ENCODE measurements at regions not wholly inside any gene's neighbourhood (a gene's known extent, or its start where the extent isn't known, plus 50 kb on each side); places are given as distances from the start of the nearest gene placed in this dataset.

DNA sequence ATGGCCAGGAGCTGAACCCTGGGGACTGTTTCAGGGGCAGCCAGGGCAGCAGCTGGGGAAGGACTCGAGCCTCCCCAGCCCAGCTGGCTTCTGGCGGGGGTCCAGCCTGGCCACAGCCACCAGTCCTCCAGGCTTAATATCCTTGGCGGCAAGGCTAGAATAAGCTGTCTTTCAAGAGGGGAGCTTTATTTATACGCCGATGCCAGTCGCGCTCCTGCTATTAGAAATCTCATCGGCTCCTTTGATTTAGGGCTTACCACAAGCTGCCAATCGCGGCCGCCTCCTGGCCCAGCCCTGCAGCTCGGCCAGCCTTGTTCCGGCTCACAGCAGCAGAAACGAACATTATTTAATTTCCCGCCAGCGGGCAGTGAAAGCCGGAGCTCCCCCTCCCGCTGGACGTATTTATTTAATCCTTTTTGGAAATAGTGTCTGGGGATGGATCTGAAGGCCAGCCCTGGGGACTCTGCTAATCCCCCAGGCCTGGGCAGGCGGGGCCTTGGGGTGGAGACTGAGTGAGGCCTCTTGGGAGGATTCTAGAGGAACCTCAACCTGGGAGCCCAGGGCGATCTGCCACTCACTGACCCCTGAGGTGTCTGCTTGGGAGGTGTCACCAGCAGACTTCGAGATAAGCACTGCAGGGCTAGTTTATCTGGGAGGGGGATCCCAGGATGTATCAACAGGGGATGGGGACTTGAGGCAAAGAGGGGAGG is 363.1 kb downstream of the MN1 start:
- TF ChIP-seq POLR2A (IDR thresholded peaks at IDR 0.05) (no peak), CTCF (IDR thresholded peaks at IDR 0.05 in 4 of 5, conservative IDR thresholded peaks at IDR 0.05 in 1 of 5) (no peak)

Measured in gastrocnemius medialis (tissue), 4 donors.